Kidney epithelial cell (primary cell): ENCODE measurements at regions not wholly inside any gene's neighbourhood (a gene's known extent, or its start where the extent isn't known, plus 50 kb on each side); places are given as distances from the start of the nearest gene placed in this dataset.

ENCODE experiments used
- DNase-seq: peaks from one replicate; pipeline ENCODE4 v3.0.0-alpha.2; 2010; ENCODE audit warnings: low read depth
- H3K27me3 ChIP-seq: 2 replicates; pipeline ENCODE4 v1.6.0; 2011; ENCODE audit warnings: low read length; ENCODE audit not compliant: control insufficient read depth, insufficient read depth
- H3K36me3 ChIP-seq: 2 replicates; pipeline ENCODE4 v1.5.1; 2011; ENCODE audit warnings: low read length; ENCODE audit not compliant: control insufficient read depth, insufficient read depth
- H3K4me3 ChIP-seq: 2 replicates; pipeline ENCODE4 v1.5.1; 2011; ENCODE audit warnings: low read depth, mild to moderate bottlenecking, control low read depth, low read length
- TF ChIP-seq, protein P1 (sequence below): IDR thresholded peaks from 2 replicates; pipeline ENCODE4 v1.5.1; 2011; ENCODE audit warnings: mild to moderate bottlenecking, moderate library complexity, low read length, control low read depth, inconsistent platforms; ENCODE audit not compliant: insufficient read depth, poor library complexity, severe bottlenecking

DNA sequence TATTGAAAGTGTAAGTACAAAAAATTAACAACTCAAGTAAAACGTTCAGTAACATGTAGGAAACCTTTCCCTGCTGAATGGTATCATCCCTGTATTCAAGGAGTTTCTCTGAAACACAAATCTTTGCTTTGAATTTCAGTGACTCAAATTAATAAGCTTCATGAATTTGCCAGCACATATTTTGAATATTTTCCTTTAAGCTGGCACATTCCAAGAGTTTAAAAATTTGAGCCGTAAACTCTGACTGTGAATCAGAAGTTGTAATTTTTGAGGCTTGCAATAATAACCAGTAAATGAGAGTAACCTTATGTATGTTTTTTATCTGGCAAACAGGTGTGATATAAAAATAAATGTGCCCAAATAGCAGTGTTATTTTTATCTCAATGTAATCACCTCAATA is 1722.6 kb upstream of the PRR20A start:
- Histone ChIP-seq H3K27me3 (no peaks in the 10 kb centered on the region), H3K4me3 (no peak overlapping the region), H3K36me3 (no peaks in the 10 kb centered on the region)
- TF ChIP-seq, protein P1, sequence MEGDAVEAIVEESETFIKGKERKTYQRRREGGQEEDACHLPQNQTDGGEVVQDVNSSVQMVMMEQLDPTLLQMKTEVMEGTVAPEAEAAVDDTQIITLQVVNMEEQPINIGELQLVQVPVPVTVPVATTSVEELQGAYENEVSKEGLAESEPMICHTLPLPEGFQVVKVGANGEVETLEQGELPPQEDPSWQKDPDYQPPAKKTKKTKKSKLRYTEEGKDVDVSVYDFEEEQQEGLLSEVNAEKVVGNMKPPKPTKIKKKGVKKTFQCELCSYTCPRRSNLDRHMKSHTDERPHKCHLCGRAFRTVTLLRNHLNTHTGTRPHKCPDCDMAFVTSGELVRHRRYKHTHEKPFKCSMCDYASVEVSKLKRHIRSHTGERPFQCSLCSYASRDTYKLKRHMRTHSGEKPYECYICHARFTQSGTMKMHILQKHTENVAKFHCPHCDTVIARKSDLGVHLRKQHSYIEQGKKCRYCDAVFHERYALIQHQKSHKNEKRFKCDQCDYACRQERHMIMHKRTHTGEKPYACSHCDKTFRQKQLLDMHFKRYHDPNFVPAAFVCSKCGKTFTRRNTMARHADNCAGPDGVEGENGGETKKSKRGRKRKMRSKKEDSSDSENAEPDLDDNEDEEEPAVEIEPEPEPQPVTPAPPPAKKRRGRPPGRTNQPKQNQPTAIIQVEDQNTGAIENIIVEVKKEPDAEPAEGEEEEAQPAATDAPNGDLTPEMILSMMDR, result no peak
- DNase-seq, result no peak

DNA sequence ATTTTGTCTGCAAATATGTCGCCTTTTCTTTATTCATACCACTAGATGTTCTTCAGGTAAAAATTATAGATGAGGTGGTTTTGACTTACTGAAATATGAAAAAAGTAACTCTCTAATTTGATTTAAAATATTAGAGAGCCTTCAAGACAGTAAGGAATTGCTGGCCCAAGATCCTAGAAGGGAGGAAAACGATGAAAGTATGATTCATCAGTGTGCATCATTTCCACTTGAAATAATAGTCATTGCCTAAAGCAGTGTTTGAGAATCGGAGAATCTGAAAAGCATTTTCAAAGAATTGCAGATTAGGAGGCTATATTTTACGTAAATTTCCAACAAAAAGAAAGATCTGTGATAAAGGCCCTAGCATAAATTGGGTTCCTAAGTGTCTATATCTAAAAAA is 1707.9 kb upstream of the PRR20A start:
- DNase-seq, result no peak

DNA sequence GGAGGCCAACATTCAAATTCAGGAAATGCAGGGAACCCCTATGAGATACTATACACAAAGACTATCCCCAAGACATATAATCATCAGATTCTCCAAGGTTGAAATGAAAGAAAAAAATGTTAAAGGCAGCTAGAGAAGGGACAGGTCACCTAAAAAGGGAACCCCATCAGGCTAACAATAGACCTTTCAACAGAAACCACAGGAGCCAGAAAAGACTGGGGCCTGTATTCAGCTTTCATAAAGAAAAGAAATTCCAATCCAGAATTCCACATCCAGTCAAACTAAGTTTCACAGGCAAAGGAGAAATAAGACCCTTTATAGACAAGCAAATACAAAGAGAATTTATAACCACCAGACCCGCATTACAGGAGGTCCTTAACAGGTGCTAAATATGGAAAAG is 1703.6 kb upstream of the PRR20A start:
- TF ChIP-seq, protein P1, result no peak
- no peak overlapping the region for H3K4me3 ChIP-seq
- no peaks in the 10 kb centered on the region for H3K27me3 ChIP-seq
- DNase-seq, result no peak
- H3K36me3 ChIP-seq, result no peaks in the 10 kb centered on the region

More for the DNA sequence above, 1707.9 kb upstream of the PRR20A start:
- Histone ChIP-seq H3K36me3 (no peaks in the 10 kb centered on the region), H3K4me3 (no peak overlapping the region), H3K27me3 (no peaks in the 10 kb centered on the region)
- TF ChIP-seq, protein P1, result no peak

DNA sequence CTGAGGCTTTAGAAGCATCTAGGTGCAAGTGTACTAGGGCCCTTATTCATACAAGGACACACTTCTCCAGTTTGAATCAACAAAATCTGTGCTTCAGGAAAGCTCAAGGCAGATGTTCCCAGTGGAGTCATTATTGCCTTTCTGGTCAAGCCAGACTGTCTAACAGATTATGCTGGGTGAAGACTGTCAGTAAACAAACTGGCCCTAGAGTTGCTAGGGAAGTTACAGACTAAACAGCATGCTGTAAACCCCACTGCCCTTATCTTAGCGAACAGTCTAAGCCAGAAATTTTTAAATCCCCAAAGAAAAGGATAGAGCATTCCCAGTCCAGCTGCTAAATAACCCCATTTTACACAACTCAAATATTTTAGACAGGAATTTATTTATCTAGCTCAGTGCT is 1701.3 kb upstream of the PRR20A start:
- H3K4me3 ChIP-seq, result no peak overlapping the region
- TF ChIP-seq, protein P1, result no peak
- no peaks in the 10 kb centered on the region for H3K36me3 ChIP-seq
- H3K27me3 ChIP-seq, result no peaks in the 10 kb centered on the region
- no peak for DNase-seq

DNA sequence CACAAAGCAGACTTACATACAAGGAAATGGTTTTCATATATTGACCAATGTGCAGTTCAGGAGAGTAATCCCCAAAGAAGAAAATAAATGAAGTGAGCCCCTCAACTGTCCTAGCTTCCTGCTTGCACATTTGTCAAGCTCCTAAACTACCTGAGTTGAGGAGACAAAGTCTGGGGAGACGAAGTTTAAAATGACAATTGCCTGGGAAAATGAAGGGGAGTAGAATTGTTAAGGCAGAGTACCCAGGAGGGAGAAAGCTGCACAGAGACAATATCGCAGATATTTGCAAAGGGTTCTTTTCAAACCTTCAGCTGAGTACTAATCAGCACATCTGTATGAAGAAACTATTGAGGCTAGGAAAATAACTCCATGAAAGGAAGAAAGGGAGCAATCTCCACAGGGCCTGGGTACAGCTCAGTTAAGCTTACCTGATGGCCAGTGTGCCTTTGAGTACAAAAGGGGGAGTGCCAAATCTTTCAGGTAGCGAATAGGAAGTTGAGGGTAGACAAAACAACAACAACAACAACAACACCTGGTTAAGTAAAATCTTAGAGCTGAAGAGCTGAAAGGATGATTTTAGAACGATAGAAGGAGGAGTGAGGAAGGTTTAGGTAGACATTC is 1700.1 kb upstream of the PRR20A start:
- H3K36me3 ChIP-seq, result no peaks in the 10 kb centered on the region
- H3K27me3 ChIP-seq, result no peaks in the 10 kb centered on the region
- TF ChIP-seq, protein P1, result no peak
- DNase-seq, result no peak
- no peak overlapping the region for H3K4me3 ChIP-seq

DNA sequence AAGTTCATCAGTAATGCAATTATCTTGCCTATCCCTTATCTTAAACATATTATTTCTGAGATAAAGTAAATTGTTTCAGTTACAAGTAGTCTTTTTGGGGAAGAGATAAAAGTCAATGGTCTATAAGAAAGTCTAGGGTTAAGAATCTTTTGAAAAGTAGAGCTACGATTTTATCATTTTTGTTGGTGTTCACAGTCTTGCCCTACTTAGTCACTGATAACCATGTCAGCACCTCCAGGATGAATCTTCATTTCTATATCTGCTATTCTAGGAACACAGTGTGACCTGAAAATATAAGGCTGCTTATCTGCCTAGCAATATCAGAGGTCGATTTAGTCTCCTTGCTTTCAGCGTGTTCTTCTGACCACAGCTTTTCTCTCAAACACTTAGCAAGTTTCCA is 1676.5 kb upstream of the PRR20A start:
- no peak for DNase-seq
- TF ChIP-seq, protein P1, result no peak
- no peaks in the 10 kb centered on the region for H3K27me3 ChIP-seq

More for the DNA sequence above, 1676.5 kb upstream of the PRR20A start:
- H3K4me3 ChIP-seq, result no peak overlapping the region
- no peaks in the 10 kb centered on the region for H3K36me3 ChIP-seq
